Natural killer cell (primary cell): ENCODE measurements at regions not wholly inside any gene's neighbourhood (a gene's known extent, or its start where the extent isn't known, plus 50 kb on each side); places are given as distances from the start of the nearest gene placed in this dataset.
"Not testable (repeated sequence)": the region's sequence is repeated elsewhere in the genome, so short reads cannot be mapped to it uniquely, and the experiment has no call there.

Source experiments
- ATAC-seq, 3 donors: fragments of 150-1000 bp in 2 of 3; fragments of 200-7000 bp in 1 of 3; cut with Tn5 transposase; 1 replicate in 1 of 3; 2 replicates in 2 of 3; pipeline ENCODE4 v1.10.0; 2021; ENCODE audit warnings: mild to moderate bottlenecking in 2 of 3, moderate library complexity in 2 of 3
- DNase-seq, 2 donors: peaks; one replicate each; pipeline versions ENCODE4 v3.0.0 to v3.0.0-alpha.2; 2013 to 2021; ENCODE audit warnings: mixed read lengths in 1 of 2
- H3K27ac ChIP-seq: one replicate; pipeline ENCODE4 v1.5.1; 2013; ENCODE audit warnings: mild to moderate bottlenecking, low read length
- H3K27me3 ChIP-seq: one replicate; pipeline ENCODE4 v1.6.1; 2013; ENCODE audit warnings: low read length; ENCODE audit not compliant: control insufficient read depth, insufficient read depth
- H3K36me3 ChIP-seq: one replicate; pipeline ENCODE4 v1.6.1; 2013; ENCODE audit warnings: low read length; ENCODE audit not compliant: control insufficient read depth, insufficient read depth
- H3K4me1 ChIP-seq: one replicate; pipeline ENCODE4 v1.6.1; 2013; ENCODE audit warnings: low read length; ENCODE audit not compliant: control insufficient read depth, insufficient read depth
- H3K4me3 ChIP-seq: one replicate; pipeline ENCODE4 v1.5.1; 2013; ENCODE audit warnings: low read length
- H3K9me3 ChIP-seq: one replicate; pipeline ENCODE4 v1.6.1; 2013; ENCODE audit warnings: low read length; ENCODE audit not compliant: control insufficient read depth, insufficient read depth
- H3K27ac Mint-ChIP-seq, 2 donors: one replicate each; pipeline ENCODE4 v1.8.0; 2022; ENCODE audit warnings: mild to moderate bottlenecking in 2 of 2, mixed read lengths in 2 of 2, moderate library complexity in 1 of 2
- H3K27me3 Mint-ChIP-seq, 2 donors: one replicate each; pipeline ENCODE4 v1.8.0; 2022; ENCODE audit warnings: low read depth in 2 of 2, mixed read lengths in 2 of 2
- H3K36me3 Mint-ChIP-seq: one replicate; pipeline ENCODE4 v1.8.0; 2022; ENCODE audit warnings: mixed read lengths
- H3K4me1 Mint-ChIP-seq, 2 donors: one replicate each; pipeline ENCODE4 v1.8.0; 2022; ENCODE audit warnings: mixed read lengths in 2 of 2
- H3K4me3 Mint-ChIP-seq: one replicate; pipeline ENCODE4 v1.8.0; 2022; ENCODE audit warnings: mild to moderate bottlenecking, moderate library complexity, mixed read lengths
- H3K9me3 Mint-ChIP-seq, 2 donors: one replicate each; pipeline ENCODE4 v1.8.0; 2022; ENCODE audit warnings: mixed read lengths in 2 of 2
- WGBS: methylation state at CpG from one replicate; pipeline ENCODE4 v1.1.7; 2013; ENCODE audit warnings: missing lambda C conversion rate; ENCODE audit not compliant: insufficient coverage; 5-methylcytosine and 5-hydroxymethylcytosine counted together
- intact Hi-C: fragments of 100-400 bp; cut with micrococcal nuclease; formaldehyde crosslinking; loops from one replicate; pipeline ENCODE4 v1.14.2; 2022
- TF ChIP-seq, protein P1 (sequence below): fragments of 200-600 bp; IDR thresholded peaks from one replicate; pipeline ENCODE4 v1.8.0; 2022; ENCODE audit warnings: antibody characterized with exemption

DNA sequence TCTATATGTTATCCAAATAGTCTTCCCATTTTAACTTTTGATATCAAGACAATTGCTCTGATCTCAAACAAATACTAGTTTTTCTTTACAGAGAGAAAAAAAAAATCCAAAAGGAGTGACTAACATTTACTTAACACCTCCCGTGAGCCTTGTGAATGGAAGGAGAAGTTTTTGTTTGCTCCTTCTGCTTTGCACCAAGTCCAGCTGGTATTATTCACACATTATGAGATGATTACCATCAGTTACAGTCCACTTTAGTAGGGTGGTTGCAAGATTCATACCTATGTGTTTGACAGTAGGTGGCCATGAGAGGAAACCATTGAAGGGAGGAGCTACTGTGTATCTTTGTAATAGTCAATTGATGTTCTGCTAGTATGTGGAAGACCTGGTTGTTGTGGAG is 443.4 kb upstream of the ZP4 start:
- H3K4me1 ChIP-seq: no peaks in the 10 kb centered on the region
- Mint-ChIP-seq H3K27ac (no peak overlapping the region), H3K4me3 (no peak overlapping the region), H3K36me3 (peaks cover 16% of the 10 kb centered on the region), H3K27me3 (no peaks in the 10 kb centered on the region), H3K4me1 (peaks cover 0 to 5% of the 10 kb centered on the region in 2 donors), H3K9me3 (peaks cover 23 to 28% of the 10 kb centered on the region in 2 donors)
- H3K4me3 ChIP-seq: no peak overlapping the region
- H3K27ac ChIP-seq: no peak overlapping the region
- TF ChIP-seq, protein P1, sequence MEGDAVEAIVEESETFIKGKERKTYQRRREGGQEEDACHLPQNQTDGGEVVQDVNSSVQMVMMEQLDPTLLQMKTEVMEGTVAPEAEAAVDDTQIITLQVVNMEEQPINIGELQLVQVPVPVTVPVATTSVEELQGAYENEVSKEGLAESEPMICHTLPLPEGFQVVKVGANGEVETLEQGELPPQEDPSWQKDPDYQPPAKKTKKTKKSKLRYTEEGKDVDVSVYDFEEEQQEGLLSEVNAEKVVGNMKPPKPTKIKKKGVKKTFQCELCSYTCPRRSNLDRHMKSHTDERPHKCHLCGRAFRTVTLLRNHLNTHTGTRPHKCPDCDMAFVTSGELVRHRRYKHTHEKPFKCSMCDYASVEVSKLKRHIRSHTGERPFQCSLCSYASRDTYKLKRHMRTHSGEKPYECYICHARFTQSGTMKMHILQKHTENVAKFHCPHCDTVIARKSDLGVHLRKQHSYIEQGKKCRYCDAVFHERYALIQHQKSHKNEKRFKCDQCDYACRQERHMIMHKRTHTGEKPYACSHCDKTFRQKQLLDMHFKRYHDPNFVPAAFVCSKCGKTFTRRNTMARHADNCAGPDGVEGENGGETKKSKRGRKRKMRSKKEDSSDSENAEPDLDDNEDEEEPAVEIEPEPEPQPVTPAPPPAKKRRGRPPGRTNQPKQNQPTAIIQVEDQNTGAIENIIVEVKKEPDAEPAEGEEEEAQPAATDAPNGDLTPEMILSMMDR: no peak
- intact Hi-C loops: no loop called here
- ATAC-seq: no peak
- peaks cover 5% of the 10 kb centered on the region for H3K9me3 ChIP-seq
- no peaks in the 10 kb centered on the region for H3K27me3 ChIP-seq
- DNase-seq: no peak
- no peaks in the 10 kb centered on the region for H3K36me3 ChIP-seq
- WGBS: no CpG with 5 or more reads among the region's 1 CpG

DNA sequence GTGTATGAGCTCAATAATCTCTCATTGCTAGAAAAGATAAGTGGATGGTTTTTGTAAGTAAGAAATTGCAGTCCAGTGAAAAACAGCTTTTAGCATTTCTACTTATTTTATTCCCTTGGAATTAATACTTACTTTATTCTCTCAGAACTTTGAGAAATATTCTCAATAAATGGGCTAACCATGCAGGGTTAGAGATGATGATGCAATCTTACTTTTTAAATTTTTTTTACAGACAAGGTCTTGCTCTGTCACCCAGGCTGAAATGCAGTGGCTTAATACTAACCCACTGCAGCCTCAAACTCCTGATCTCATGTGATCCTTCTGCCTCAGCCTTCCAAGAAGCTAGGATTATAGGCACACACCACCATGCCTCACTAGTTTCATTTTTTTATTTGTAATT is 440.8 kb upstream of the ZP4 start:
- peaks cover 16 to 18% of the 10 kb centered on the region in 2 donors for H3K9me3 Mint-ChIP-seq
- TF ChIP-seq, protein P1: no peak
- peaks cover 0 to 5% of the 10 kb centered on the region in 2 donors for H3K4me1 Mint-ChIP-seq
- peaks cover 10% of the 10 kb centered on the region for H3K36me3 Mint-ChIP-seq
- intact Hi-C loops: no loop called here
- no peak overlapping the region for H3K27ac ChIP-seq
- H3K36me3 ChIP-seq: no peaks in the 10 kb centered on the region
- no peak overlapping the region for H3K27ac Mint-ChIP-seq
- no peaks in the 10 kb centered on the region for H3K27me3 Mint-ChIP-seq
- no peak overlapping the region for H3K4me3 ChIP-seq
- no peaks in the 10 kb centered on the region for H3K4me1 ChIP-seq
- ATAC-seq (no peak), DNase-seq (no peak)
- no peak overlapping the region for H3K4me3 Mint-ChIP-seq
- no peaks in the 10 kb centered on the region for H3K27me3 ChIP-seq
- peaks cover 5% of the 10 kb centered on the region for H3K9me3 ChIP-seq

DNA sequence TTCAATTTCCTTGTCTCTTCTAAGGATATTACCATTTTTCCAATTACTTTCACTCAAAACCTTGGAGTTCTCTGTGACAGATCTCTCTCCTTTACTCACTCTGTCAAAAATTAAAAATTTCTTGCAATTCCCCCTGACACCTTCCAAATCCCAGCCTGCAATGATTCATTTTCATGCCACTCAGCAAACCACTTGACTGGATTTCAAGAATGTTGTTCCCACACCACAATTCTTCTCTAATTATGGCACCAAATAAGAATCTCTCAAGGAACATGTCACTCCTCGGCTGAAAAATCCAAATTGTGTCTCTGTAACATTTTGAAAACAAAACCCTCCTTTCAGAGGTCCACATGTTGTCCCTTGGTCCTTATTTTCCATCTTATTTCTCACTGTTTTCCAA is 438.9 kb upstream of the ZP4 start:
- intact Hi-C loops: no loop called here
- no peaks in the 10 kb centered on the region for H3K27me3 Mint-ChIP-seq

DNA sequence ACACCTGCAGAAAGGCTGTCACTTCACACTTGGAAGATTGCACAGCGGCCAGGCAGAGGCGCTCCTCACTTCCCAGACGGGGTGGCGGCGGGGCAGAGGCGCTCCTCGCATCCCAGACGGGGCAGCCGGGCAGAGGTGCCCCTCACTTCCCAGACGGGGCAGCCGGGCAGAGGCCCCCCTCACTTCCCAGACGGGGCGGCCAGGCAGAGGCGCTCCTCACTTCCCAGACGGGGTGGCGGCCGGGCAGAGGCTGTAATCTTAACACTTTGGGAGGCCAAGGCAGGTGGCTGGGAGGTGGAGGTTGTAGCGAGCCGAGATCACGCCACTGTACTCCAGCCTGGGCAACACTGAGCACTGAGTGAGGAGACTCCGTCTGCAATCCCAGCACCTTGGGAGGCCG is 436.3 kb upstream of the ZP4 start:
- H3K27ac ChIP-seq, DNase-seq, H3K4me1 ChIP-seq, H3K27me3 ChIP-seq, H3K36me3 Mint-ChIP-seq, H3K27me3 Mint-ChIP-seq, H3K4me3 Mint-ChIP-seq, H3K4me3 ChIP-seq, H3K27ac Mint-ChIP-seq, H3K36me3 ChIP-seq, H3K4me1 Mint-ChIP-seq, intact Hi-C loops, H3K9me3 ChIP-seq, ATAC-seq: not testable (repeated sequence)
- H3K9me3 Mint-ChIP-seq: peaks cover 17 to 18% of the 10 kb centered on the region in 2 donors
- 95% methylated on average over 22 of the region's 22 CpGs for WGBS

More for the DNA sequence above, 438.9 kb upstream of the ZP4 start:
- no peaks in the 10 kb centered on the region for H3K4me1 ChIP-seq
- H3K9me3 ChIP-seq: no peaks in the 10 kb centered on the region
- H3K27me3 ChIP-seq: no peaks in the 10 kb centered on the region
- H3K36me3 ChIP-seq: no peaks in the 10 kb centered on the region
- no peak overlapping the region for H3K4me3 Mint-ChIP-seq
- no peak overlapping the region for H3K27ac ChIP-seq
- H3K27ac Mint-ChIP-seq: no peak overlapping the region
- H3K9me3 Mint-ChIP-seq: peaks cover 15 to 16% of the 10 kb centered on the region in 2 donors
- WGBS: 70% methylated on average over 1 of the region's 1 CpG
- peaks cover 10% of the 10 kb centered on the region for H3K36me3 Mint-ChIP-seq
- peaks cover 0 to 5% of the 10 kb centered on the region in 2 donors for H3K4me1 Mint-ChIP-seq
- DNase-seq: no peak
- TF ChIP-seq, protein P1: no peak
- no peak overlapping the region for H3K4me3 ChIP-seq
- no peak for ATAC-seq

DNA sequence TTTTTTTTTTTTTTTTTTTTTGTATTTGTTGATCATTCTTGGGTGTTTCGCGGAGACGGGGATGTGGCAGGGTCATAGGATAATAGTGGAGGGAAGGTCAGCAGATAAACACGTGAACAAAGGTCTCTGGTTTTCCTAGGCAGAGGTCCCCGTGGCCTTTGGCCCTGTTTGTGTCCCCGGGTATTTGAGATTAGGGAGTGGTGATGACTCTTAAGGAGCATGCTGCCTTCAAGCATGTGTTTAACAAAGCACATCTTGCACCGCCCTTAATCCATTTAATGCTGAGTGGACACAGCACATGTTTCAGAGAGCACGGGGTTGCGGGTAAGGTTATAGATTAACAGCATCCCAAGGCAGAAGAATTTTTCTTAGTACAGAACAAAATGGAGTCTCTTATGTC is 435.8 kb upstream of the ZP4 start:
- intact Hi-C loops, H3K36me3 Mint-ChIP-seq, H3K27me3 ChIP-seq, DNase-seq, H3K27me3 Mint-ChIP-seq, H3K4me3 ChIP-seq, H3K27ac ChIP-seq, H3K4me1 ChIP-seq, H3K36me3 ChIP-seq, H3K4me3 Mint-ChIP-seq, H3K4me1 Mint-ChIP-seq, H3K27ac Mint-ChIP-seq, ATAC-seq, H3K9me3 ChIP-seq: not testable (repeated sequence)
- WGBS: 91% methylated on average over 9 of the region's 9 CpGs
- H3K9me3 Mint-ChIP-seq: peaks cover 17 to 18% of the 10 kb centered on the region in 2 donors
